AG10803 (cell line): ENCODE measurements at regions not wholly inside any gene's neighbourhood (a gene's known extent, or its start where the extent isn't known, plus 50 kb on each side); places are given as distances from the start of the nearest gene placed in this dataset.
"Not testable (repeated sequence)": the region's sequence is repeated elsewhere in the genome, so short reads cannot be mapped to it uniquely, and the experiment has no call there.

Source experiments
- DNase-seq: peaks from one replicate; pipeline ENCODE4 v3.0.0; 2010; ENCODE audit warnings: low read depth
- H3K4me3 ChIP-seq: 2 replicates; pipeline ENCODE4 v1.5.1; 2011; ENCODE audit warnings: mild to moderate bottlenecking, low read length, control low read depth
- CTCF ChIP-seq: conservative IDR thresholded peaks from 2 replicates; pipeline ENCODE4 v1.5.1; 2011; ENCODE audit warnings: mild to moderate bottlenecking, low read length, control low read depth, inconsistent platforms

GRCh38 chr9:33649463-33649862, 125.4 kb downstream of the ANKRD18B start:
- no peak overlapping the region for H3K4me3 ChIP-seq
- DNase-seq, result no peak
- TF ChIP-seq CTCF, result no peak

GRCh38 chr9:33651125-33651524, 127.1 kb downstream of the ANKRD18B start:
- no peak for TF ChIP-seq CTCF
- DNase-seq, result no peak

GRCh38 chr9:33659921-33660320, 135.4 kb upstream of the PRSS3 start:
- DNase-seq, result no peak
- no peak for TF ChIP-seq CTCF
- no peak overlapping the region for H3K4me3 ChIP-seq

More at GRCh38 chr9:33651125-33651524, 127.1 kb downstream of the ANKRD18B start:
- H3K4me3 ChIP-seq, result no peak overlapping the region

GRCh38 chr9:33660772-33661171, 134.6 kb upstream of the PRSS3 start:
- no peak for DNase-seq
- no peak for TF ChIP-seq CTCF

GRCh38 chr9:33661176-33661575, 134.2 kb upstream of the PRSS3 start:
- DNase-seq, result peak; percentile 15
- TF ChIP-seq CTCF, result no peak
- H3K4me3 ChIP-seq, result no peak overlapping the region

More at GRCh38 chr9:33660772-33661171, 134.6 kb upstream of the PRSS3 start:
- no peak overlapping the region for H3K4me3 ChIP-seq

- no peak for TF ChIP-seq CTCF
- DNase-seq, result no peak
- H3K4me3 ChIP-seq, result no peak overlapping the region
Observed at GRCh38 chr9:33662871-33663270, 132.5 kb upstream of the PRSS3 start.

- H3K4me3 ChIP-seq, result peak overlapping the region; percentile 49
- DNase-seq, result not testable (repeated sequence)
Observed at GRCh38 chr9:33676194-33676745, 119.1 kb upstream of the PRSS3 start.
